Epithelial cell of esophagus (primary cell): ENCODE measurements at regions not wholly inside any gene's neighbourhood (a gene's known extent, or its start where the extent isn't known, plus 50 kb on each side); places are given as distances from the start of the nearest gene placed in this dataset.
A peak's percentile ranks its signal among the peaks of the same experiment; 100 is the strongest.

Experiments
- DNase-seq: peaks from one replicate; pipeline ENCODE4 v3.0.0; 2010; ENCODE audit warnings: low read depth
- H3K4me3 ChIP-seq: 2 replicates; pipeline ENCODE4 v1.5.1; 2011; ENCODE audit warnings: mild to moderate bottlenecking, low read length, control low read depth
- CTCF ChIP-seq: IDR thresholded peaks from 2 replicates; pipeline ENCODE4 v1.5.1; 2011; ENCODE audit warnings: low read depth, mild to moderate bottlenecking, low read length, control low read depth, inconsistent platforms; ENCODE audit not compliant: insufficient read depth; ENCODE audit errors: missing control alignments

GRCh38 chr4:169818063-169818679 lies 60.4 kb upstream of the HPF1 start:
- H3K4me3 ChIP-seq = no peak overlapping the region
- no peak for DNase-seq
- no peak for TF ChIP-seq CTCF

- no peak overlapping the region for H3K4me3 ChIP-seq
- peak; percentile 77 for DNase-seq
- no peak for TF ChIP-seq CTCF
Observed at GRCh38 chr4:169815606-169816005, 57.9 kb upstream of the HPF1 start.

- no peak for TF ChIP-seq CTCF
- DNase-seq = no peak
- no peak overlapping the region for H3K4me3 ChIP-seq
Observed at GRCh38 chr4:169811476-169811875, 53.7 kb upstream of the HPF1 start.

- H3K4me3 ChIP-seq = no peak overlapping the region
- TF ChIP-seq CTCF = peak; percentile 82
- DNase-seq = peak; percentile 83
Observed at GRCh38 chr4:169810325-169811323, 52.9 kb upstream of the HPF1 start.

- H3K4me3 ChIP-seq = no peak overlapping the region
- DNase-seq = no peak
- no peak for TF ChIP-seq CTCF
Observed at GRCh38 chr4:169807934-169808509, 50.3 kb upstream of the HPF1 start.
